IMR-90 (cell line): ENCODE measurements at regions not wholly inside any gene's neighbourhood (a gene's known extent, or its start where the extent isn't known, plus 50 kb on each side); places are given as distances from the start of the nearest gene placed in this dataset.

Experiments
- BHLHE40 ChIP-seq: fragments of 150-350 bp; IDR thresholded peaks from 2 replicates; pipeline ENCODE4 v1.6.1; 2016; ENCODE audit warnings: mild to moderate bottlenecking, low read depth, low read length
- CHD1 ChIP-seq: IDR thresholded peaks from 2 replicates; pipeline ENCODE4 v1.6.1; 2012; ENCODE audit warnings: low read depth, low read length, improper control_type of control experiment
- CTCF ChIP-seq: conservative IDR thresholded peaks from 2 replicates; pipeline ENCODE4 v1.5.1; 2012; ENCODE audit warnings: mild to moderate bottlenecking, low read depth, low read length, improper control_type of control experiment
- ELK1 ChIP-seq: fragments of 150-350 bp; IDR thresholded peaks from 2 replicates; pipeline ENCODE4 v1.6.1; 2016; ENCODE audit warnings: low read depth, mild to moderate bottlenecking, low read length, moderate library complexity, borderline replicate concordance
- FOS ChIP-seq: fragments of 150-350 bp; IDR thresholded peaks from 2 replicates; pipeline ENCODE4 v1.6.1; 2016; ENCODE audit warnings: low read depth, low read length
- MXI1 ChIP-seq: IDR thresholded peaks from 2 replicates; pipeline ENCODE4 v1.6.1; 2012; ENCODE audit warnings: low read depth, mild to moderate bottlenecking, low read length, moderate library complexity, borderline replicate concordance
- NFE2L2 ChIP-seq: fragments of 150-350 bp; IDR thresholded peaks from 2 replicates; pipeline ENCODE4 v1.6.1; 2016; ENCODE audit warnings: low read depth, mild to moderate bottlenecking, low read length
- POLR2A ChIP-seq: IDR thresholded peaks from 2 replicates; pipeline ENCODE4 v1.6.1; 2012; ENCODE audit warnings: mild to moderate bottlenecking, low read depth, low read length
- RAD21 ChIP-seq: IDR thresholded peaks from 2 replicates; pipeline ENCODE4 v1.6.1; 2012; ENCODE audit warnings: low read length, improper control_type of control experiment
- RCOR1 ChIP-seq: IDR thresholded peaks from 2 replicates; pipeline ENCODE4 v1.6.1; 2012; ENCODE audit warnings: mild to moderate bottlenecking, low read length, improper control_type of control experiment; ENCODE audit not compliant: insufficient replicate concordance
- RFX5 ChIP-seq: IDR thresholded peaks from 2 replicates; pipeline ENCODE4 v1.8.0; 2012; ENCODE audit warnings: low read depth, mild to moderate bottlenecking, low read length, moderate library complexity
- SMC3 ChIP-seq: fragments of 150-350 bp; IDR thresholded peaks from 2 replicates; pipeline ENCODE4 v1.6.1; 2016; ENCODE audit warnings: low read depth, mild to moderate bottlenecking, antibody characterized with exemption, low read length, moderate library complexity

GRCh38 chr3:3552761-3553160, 246.5 kb upstream of the LRRN1 start:
- TF ChIP-seq POLR2A (no peak), CTCF (no peak), RCOR1 (no peak), BHLHE40 (no peak), FOS (no peak), RAD21 (no peak), MXI1 (no peak), CHD1 (no peak), NFE2L2 (no peak), SMC3 (no peak), RFX5 (no peak), ELK1 (no peak)
